Breast epithelium (tissue), 3 donors: ENCODE measurements at regions not wholly inside any gene's neighbourhood (a gene's known extent, or its start where the extent isn't known, plus 50 kb on each side); places are given as distances from the start of the nearest gene placed in this dataset.

Experiments used
- POLR2A ChIP-seq: fragments of 450-650 bp; IDR thresholded peaks from one replicate; pipeline ENCODE4 v1.6.1; 2016; ENCODE audit warnings: antibody characterized with exemption, mild to moderate bottlenecking, moderate library complexity
- POLR2AphosphoS5 ChIP-seq, 3 donors: sonication (generic); formaldehyde crosslinking; IDR thresholded peaks; one replicate each; pipeline ENCODE4 v1.6.1; 2017; ENCODE audit warnings: antibody characterized with exemption in 3 of 3
- TF ChIP-seq, protein P1 (sequence below), 3 donors: fragments of 450-650 bp; IDR thresholded peaks; one replicate each; pipeline ENCODE4 v1.5.1; 2016 to 2017; ENCODE audit warnings: antibody characterized with exemption in 3 of 3, mild to moderate bottlenecking in 3 of 3, moderate library complexity in 3 of 3

DNA sequence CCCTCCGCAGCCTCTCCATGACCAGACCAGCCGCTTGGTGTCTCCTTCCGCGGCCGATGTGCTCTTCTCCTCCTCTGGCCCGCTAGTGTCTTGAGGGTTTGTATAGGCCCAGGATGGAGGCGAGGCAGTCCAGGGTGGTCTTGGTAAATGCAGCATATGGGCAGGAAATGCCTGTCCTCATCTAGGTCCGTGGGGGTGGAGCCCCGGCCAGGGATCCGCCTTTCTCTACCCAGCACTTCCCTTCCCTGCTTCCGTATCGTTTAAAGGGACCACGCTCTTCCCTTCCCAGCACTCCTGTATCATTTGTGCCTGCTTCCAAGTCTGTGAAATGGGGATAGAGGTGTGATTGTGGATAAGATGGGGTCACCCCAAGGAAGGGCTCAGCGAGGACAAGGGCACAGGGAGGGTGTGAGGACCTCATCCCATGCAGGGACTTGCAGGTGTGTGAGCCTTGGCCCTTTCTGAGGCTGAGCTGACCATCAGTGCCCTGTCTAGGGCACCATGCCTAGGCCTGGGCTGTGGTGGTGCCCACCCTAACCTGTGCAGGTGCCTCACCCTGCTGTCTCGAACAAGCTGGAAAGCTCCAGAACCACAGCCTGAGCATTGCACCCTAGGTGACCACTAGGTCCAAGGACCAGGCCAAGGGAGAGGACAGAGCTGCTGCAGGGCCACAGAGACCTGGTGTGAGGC lies 326.8 kb upstream of the RTL1 start:
- TF ChIP-seq, protein P1, sequence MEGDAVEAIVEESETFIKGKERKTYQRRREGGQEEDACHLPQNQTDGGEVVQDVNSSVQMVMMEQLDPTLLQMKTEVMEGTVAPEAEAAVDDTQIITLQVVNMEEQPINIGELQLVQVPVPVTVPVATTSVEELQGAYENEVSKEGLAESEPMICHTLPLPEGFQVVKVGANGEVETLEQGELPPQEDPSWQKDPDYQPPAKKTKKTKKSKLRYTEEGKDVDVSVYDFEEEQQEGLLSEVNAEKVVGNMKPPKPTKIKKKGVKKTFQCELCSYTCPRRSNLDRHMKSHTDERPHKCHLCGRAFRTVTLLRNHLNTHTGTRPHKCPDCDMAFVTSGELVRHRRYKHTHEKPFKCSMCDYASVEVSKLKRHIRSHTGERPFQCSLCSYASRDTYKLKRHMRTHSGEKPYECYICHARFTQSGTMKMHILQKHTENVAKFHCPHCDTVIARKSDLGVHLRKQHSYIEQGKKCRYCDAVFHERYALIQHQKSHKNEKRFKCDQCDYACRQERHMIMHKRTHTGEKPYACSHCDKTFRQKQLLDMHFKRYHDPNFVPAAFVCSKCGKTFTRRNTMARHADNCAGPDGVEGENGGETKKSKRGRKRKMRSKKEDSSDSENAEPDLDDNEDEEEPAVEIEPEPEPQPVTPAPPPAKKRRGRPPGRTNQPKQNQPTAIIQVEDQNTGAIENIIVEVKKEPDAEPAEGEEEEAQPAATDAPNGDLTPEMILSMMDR (IDR thresholded peaks at IDR 0.05), result no peak
- TF ChIP-seq POLR2A (no peak), POLR2AphosphoS5 (IDR thresholded peaks at IDR 0.05) (no peak)
